GM12878 (cell line): ENCODE measurements at regions not wholly inside any gene's neighbourhood (a gene's known extent, or its start where the extent isn't known, plus 50 kb on each side); places are given as distances from the start of the nearest gene placed in this dataset.

Source experiments
- ATAC-seq: fragments of 200-7000 bp; cut with Tn5 transposase; 3 replicates; pipeline ENCODE4 v1.9.1; 2020; ENCODE audit warnings: mild to moderate bottlenecking, moderate library complexity
- BruUV-seq: library from RNA; stranded (reverse); fragments of 400-500 nt; replicated peaks from 2 replicates; lab custom pipeline; 2021; lab: Mats Ljungman, UMichigan
- CTCF ChIA-PET: fragments of 300-600 bp; sonication (Branson Sonifier 250); formaldehyde crosslinking; extraction: SDS; loops from one replicate; lab custom pipeline; 2021; ENCODE audit warnings: inconsistent platforms; lab: Yijun Ruan, JAX
- POLR2A ChIA-PET: fragments of 350-600 bp; formaldehyde crosslinking; extraction: SDS; loops from one replicate; lab custom pipeline; 2021; ENCODE audit warnings: inconsistent platforms; lab: Charles Lee
- RAD21 ChIA-PET: fragments of 300-600 bp; sonication (Branson Sonifier 250); formaldehyde crosslinking; loops from one replicate; lab custom pipeline; 2023; ENCODE audit warnings: antibody characterized with exemption; ENCODE audit not compliant: unreplicated experiment; lab: Charles Lee
- SMC1A ChIA-PET: fragments of 300-600 bp; sonication (Branson Sonifier 250); formaldehyde crosslinking; loops from one replicate; lab custom pipeline; 2023; ENCODE audit not compliant: unreplicated experiment, uncharacterized antibody; lab: Charles Lee
- DNase-seq: peaks from one replicate; pipeline ENCODE4 v3.0.0-alpha.2; 2011; ENCODE audit warnings: low read depth, low spot score
- FAIRE-seq: peaks from 3 replicates; lab custom pipeline; 2011; peaks lifted over from hg19 to GRCh38; lab: Jason Lieb, UNC
- H2AFZ ChIP-seq: 2 replicates; pipeline ENCODE4 v1.6.0; 2011; ENCODE audit warnings: low read depth, low read length, control low read depth; ENCODE audit not compliant: control insufficient read depth
- H3K27ac ChIP-seq: 2 replicates; pipeline ENCODE4 v1.5.1; 2011; ENCODE audit warnings: control low read depth; ENCODE audit not compliant: control insufficient read depth, insufficient read depth
- H3K27me3 ChIP-seq, 2 experiments: replicated peaks in 1 of 2; 2 replicates each; pipeline versions ENCODE4 v1.6.0 to v1.6.1; 2011; ENCODE audit warnings: low read length in 1 of 2; ENCODE audit not compliant: control insufficient read depth in 2 of 2, insufficient read depth in 2 of 2
- H3K36me3 ChIP-seq, 2 experiments: 2 replicates each; pipeline ENCODE4 v1.5.1; 2011; ENCODE audit warnings: low read length in 1 of 2; ENCODE audit not compliant: control insufficient read depth in 2 of 2, insufficient read depth in 2 of 2
- H3K4me1 ChIP-seq: 2 replicates; pipeline ENCODE4 v1.6.1; 2011; ENCODE audit warnings: mild to moderate bottlenecking, low read length, moderate library complexity, mixed read lengths; ENCODE audit not compliant: control insufficient read depth, insufficient read depth
- H3K4me2 ChIP-seq: 2 replicates; pipeline ENCODE4 v1.6.0; 2011; ENCODE audit warnings: control low read depth; ENCODE audit not compliant: control insufficient read depth, insufficient read depth
- H3K4me3 ChIP-seq: fragments of 200-600 bp; sonication (generic); 2 replicates; pipeline ENCODE4 v1.5.1; 2016
- H3K79me2 ChIP-seq: 2 replicates; pipeline ENCODE4 v1.6.0; 2011; ENCODE audit warnings: low read length; ENCODE audit not compliant: control insufficient read depth, insufficient read depth
- H3K9ac ChIP-seq: 2 replicates; pipeline ENCODE4 v1.8.0; 2011; ENCODE audit warnings: low read length, control low read depth, mixed read lengths; ENCODE audit not compliant: control insufficient read depth, insufficient read depth
- H3K9me3 ChIP-seq: replicated peaks from 3 replicates; pipeline ENCODE4 v1.5.1; 2011; ENCODE audit warnings: mild to moderate bottlenecking, low read length; ENCODE audit not compliant: control insufficient read depth, insufficient read depth
- H4K20me1 ChIP-seq: 2 replicates; pipeline ENCODE4 v1.6.0; 2011; ENCODE audit not compliant: control insufficient read depth, insufficient read depth
- CHD2 ChIP-seq: IDR thresholded peaks from 2 replicates; pipeline ENCODE4 v1.6.1; 2011; ENCODE audit warnings: low read depth, low read length, improper control_type of control experiment, borderline replicate concordance
- HDAC2 ChIP-seq: fragments of 200-600 bp; sonication (generic); IDR thresholded peaks from 2 replicates; pipeline ENCODE4 v1.6.1; 2017
- HDGF ChIP-seq: fragments of 450-650 bp; IDR thresholded peaks from 2 replicates; pipeline ENCODE4 v1.6.1; 2016; ENCODE audit warnings: antibody characterized with exemption
- KAT2A ChIP-seq: conservative IDR thresholded peaks from 2 replicates; pipeline ENCODE4 v1.6.1; 2011; ENCODE audit warnings: low read depth, low read length; ENCODE audit not compliant: control insufficient read depth
- SREBF2 ChIP-seq: IDR thresholded peaks from 2 replicates; pipeline ENCODE4 v1.6.1; 2012; ENCODE audit warnings: mild to moderate bottlenecking, low read length
- STAT3 ChIP-seq: IDR thresholded peaks from 2 replicates; pipeline ENCODE4 v1.6.1; 2011; ENCODE audit warnings: low read depth, low read length, improper control_type of control experiment
- WGBS: methylation state at CpG from one replicate; pipeline ENCODE4 v1.1.6; 2016; ENCODE audit warnings: low lambda C conversion rate; ENCODE audit not compliant: insufficient replicate concordance, insufficient coverage; ENCODE audit errors: missing lambda C conversion rate; 5-methylcytosine and 5-hydroxymethylcytosine counted together
- in situ Hi-C: fragments of 300-500 bp; cut with MboI; formaldehyde crosslinking; loops from 9 replicates; pipeline ENCODE4 v1.14.3; 2018; ENCODE audit warnings: mixed read lengths
- intact Hi-C: fragments of 100-400 bp; cut with micrococcal nuclease; formaldehyde crosslinking; loops from one replicate; pipeline ENCODE4 v1.14.2; 2022; ENCODE audit not compliant: unreplicated experiment

GRCh38 chr2:8378016-8378810 lies 303.6 kb upstream of the ID2 start (continued):
- TF ChIP-seq SREBF2 (no peak), HDAC2 (no peak)

- H3K27ac ChIP-seq: no peak overlapping the region
- BruUV-seq: no TSS peak
- intact Hi-C loops: loop anchor here (2.0 to 5.0 kb wide), 2 partner anchors 66 to 77 kb away; no protein-coding TSS in a partner anchor
- H3K4me2 ChIP-seq: no peak overlapping the region
- ATAC-seq: no peak
- POLR2A ChIA-PET: interaction anchor here (1.0 to 1.7 kb wide), 3 partner anchors 12 to 139 kb away, joined by 3 to 10 read pairs (median 4); no protein-coding TSS in a partner anchor
- no peak overlapping the region for H3K9ac ChIP-seq
- no peaks in the 10 kb centered on the region; the same call in 1 of the 2 replicates for H4K20me1 ChIP-seq
- SMC1A ChIA-PET: interaction anchor here (0.7 to 5.1 kb wide), 13 partner anchors 10 to 259 kb away, joined by 3 to 43 read pairs (median 3); no protein-coding TSS in a partner anchor
- RAD21 ChIA-PET: interaction anchor here (0.7 to 1.8 kb wide), 13 partner anchors 10 to 952 kb away, joined by 3 to 18 read pairs (median 4); no protein-coding TSS in a partner anchor
- H3K79me2 ChIP-seq: no peaks in the 10 kb centered on the region
- no peak overlapping the region for H3K4me3 ChIP-seq
- H3K9me3 ChIP-seq: no peaks in the 10 kb centered on the region
- CTCF ChIA-PET: interaction anchor here (0.6 to 1.1 kb wide), 4 partner anchors 11 to 66 kb away, joined by 3 to 5 read pairs (median 4); no protein-coding TSS in a partner anchor
- no peaks in the 10 kb centered on the region for H3K27me3 ChIP-seq
- peaks cover 33% of the 10 kb centered on the region for H3K4me1 ChIP-seq
- DNase-seq: no peak
- no peak overlapping the region for H2AFZ ChIP-seq
- no peaks in the 10 kb centered on the region for H3K36me3 ChIP-seq
- TF ChIP-seq HDGF: no peak
- no peak for TF ChIP-seq CHD2
- TF ChIP-seq STAT3: no peak
- no peak for TF ChIP-seq KAT2A
- TF ChIP-seq, all 136 proteins: peak for 0
- in situ Hi-C loops: no loop called here
- no peak for FAIRE-seq
- 68% methylated on average over 8 of the region's 8 CpGs for WGBS
Measured at GRCh38 chr2:8379128-8379527, 302.7 kb upstream of the ID2 start.
